Activated naive CD8-positive, alpha-beta T cell (primary cell): ENCODE measurements at regions not wholly inside any gene's neighbourhood (a gene's known extent, or its start where the extent isn't known, plus 50 kb on each side); places are given as distances from the start of the nearest gene placed in this dataset.

ENCODE experiments used
- H3K27ac Mint-ChIP-seq: one replicate; pipeline ENCODE4 v1.8.0; 2021; ENCODE audit warnings: mixed read lengths
- H3K27me3 Mint-ChIP-seq: one replicate; pipeline ENCODE4 v1.8.0; 2021; ENCODE audit warnings: mixed read lengths
- H3K36me3 Mint-ChIP-seq: one replicate; pipeline ENCODE4 v1.8.0; 2021; ENCODE audit warnings: mixed read lengths
- H3K4me1 Mint-ChIP-seq: one replicate; pipeline ENCODE4 v1.8.0; 2021; ENCODE audit warnings: low read depth, mixed read lengths
- H3K4me3 Mint-ChIP-seq: one replicate; pipeline ENCODE4 v1.8.0; 2021; ENCODE audit warnings: mild to moderate bottlenecking, mixed read lengths
- H3K9me3 Mint-ChIP-seq: one replicate; pipeline ENCODE4 v1.8.0; 2021; ENCODE audit warnings: low read depth, mixed read lengths

DNA sequence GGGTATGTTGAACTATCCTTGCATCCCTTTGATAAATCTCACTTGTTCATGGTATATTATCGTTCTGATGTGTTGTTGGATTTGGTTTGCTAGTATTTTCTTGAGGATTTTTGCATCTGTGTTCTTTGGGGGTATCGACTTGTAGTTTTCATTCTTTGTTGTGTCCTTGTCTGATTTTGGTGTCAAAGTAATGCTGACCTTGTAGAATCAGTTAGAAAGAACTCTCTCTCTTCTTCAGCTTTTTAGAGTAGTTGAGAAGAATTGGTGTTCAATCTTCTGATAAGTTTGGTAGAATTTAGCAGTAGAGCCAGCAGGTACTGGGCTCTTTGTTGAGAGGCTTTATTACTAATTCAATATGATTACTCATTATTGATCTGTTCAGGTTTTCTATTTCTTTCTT is 707.2 kb upstream of the LRFN5 start:
- no peaks in the 10 kb centered on the region for H3K4me1 Mint-ChIP-seq
- no peak overlapping the region for H3K4me3 Mint-ChIP-seq
- no peaks in the 10 kb centered on the region for H3K27me3 Mint-ChIP-seq
- H3K36me3 Mint-ChIP-seq: no peaks in the 10 kb centered on the region
- H3K9me3 Mint-ChIP-seq: peaks cover 7% of the 10 kb centered on the region
- no peak overlapping the region for H3K27ac Mint-ChIP-seq

DNA sequence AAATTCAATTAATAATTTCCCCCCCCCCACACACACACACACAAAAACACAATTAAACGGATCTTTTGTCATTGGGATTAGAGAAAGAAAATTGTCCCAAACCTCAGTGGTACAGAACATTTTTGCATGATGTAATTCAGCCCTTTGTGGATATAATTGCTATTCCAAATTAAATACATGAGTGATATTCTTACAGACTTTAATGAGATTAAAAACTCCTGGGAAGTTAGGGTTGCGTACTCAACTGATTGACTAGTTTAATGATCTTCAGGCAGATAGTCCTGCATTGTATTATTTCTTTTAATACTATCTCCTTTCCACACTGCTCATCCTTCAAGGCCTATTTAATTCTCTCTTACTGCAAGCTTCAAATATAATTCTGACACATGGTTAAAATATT is 711.8 kb upstream of the LRFN5 start:
- Mint-ChIP-seq H3K4me1 (no peaks in the 10 kb centered on the region), H3K4me3 (no peak overlapping the region), H3K36me3 (no peaks in the 10 kb centered on the region), H3K9me3 (peaks cover 7% of the 10 kb centered on the region), H3K27me3 (no peaks in the 10 kb centered on the region), H3K27ac (no peak overlapping the region)

- Mint-ChIP-seq H3K9me3 (no peaks in the 10 kb centered on the region), H3K4me3 (no peak overlapping the region), H3K4me1 (no peaks in the 10 kb centered on the region), H3K27me3 (no peaks in the 10 kb centered on the region), H3K36me3 (no peaks in the 10 kb centered on the region), H3K27ac (no peak overlapping the region)
Observed at GRCh38 chr14:40889126-40889525, 717.5 kb upstream of the LRFN5 start.

- no peaks in the 10 kb centered on the region for H3K27me3 Mint-ChIP-seq
- H3K4me1 Mint-ChIP-seq: no peaks in the 10 kb centered on the region
- H3K9me3 Mint-ChIP-seq: no peaks in the 10 kb centered on the region
- no peak overlapping the region for H3K27ac Mint-ChIP-seq
- H3K4me3 Mint-ChIP-seq: no peak overlapping the region
- H3K36me3 Mint-ChIP-seq: no peaks in the 10 kb centered on the region
Observed at GRCh38 chr14:40887912-40888311, 718.8 kb upstream of the LRFN5 start.

DNA sequence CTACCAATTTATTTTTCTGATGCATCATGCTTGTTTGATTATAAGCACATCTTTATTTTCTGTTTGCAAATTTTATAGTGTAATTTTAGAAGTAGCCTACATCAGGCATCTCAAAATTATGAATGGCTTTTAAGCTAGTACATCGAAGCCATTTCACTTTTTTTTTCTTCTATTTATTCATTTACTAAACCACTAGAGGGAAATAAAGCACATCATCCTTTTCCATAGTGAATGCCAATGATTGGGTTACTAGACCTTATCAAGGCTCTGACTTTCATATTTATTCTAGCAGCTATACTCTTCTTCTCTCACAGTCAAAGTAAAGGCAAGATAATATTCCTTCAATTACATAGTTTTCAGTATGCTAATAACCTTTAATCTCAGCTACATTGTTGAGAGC is 736.4 kb upstream of the LRFN5 start:
- Mint-ChIP-seq H3K4me3 (no peak overlapping the region), H3K4me1 (no peaks in the 10 kb centered on the region), H3K27me3 (no peaks in the 10 kb centered on the region), H3K36me3 (no peaks in the 10 kb centered on the region), H3K27ac (no peak overlapping the region), H3K9me3 (no peaks in the 10 kb centered on the region)

- Mint-ChIP-seq H3K36me3 (no peaks in the 10 kb centered on the region), H3K4me3 (no peak overlapping the region), H3K4me1 (no peaks in the 10 kb centered on the region), H3K27me3 (no peaks in the 10 kb centered on the region), H3K9me3 (peaks cover 10% of the 10 kb centered on the region), H3K27ac (no peak overlapping the region)
Observed at GRCh38 chr14:40859055-40859454, 747.6 kb upstream of the LRFN5 start.

DNA sequence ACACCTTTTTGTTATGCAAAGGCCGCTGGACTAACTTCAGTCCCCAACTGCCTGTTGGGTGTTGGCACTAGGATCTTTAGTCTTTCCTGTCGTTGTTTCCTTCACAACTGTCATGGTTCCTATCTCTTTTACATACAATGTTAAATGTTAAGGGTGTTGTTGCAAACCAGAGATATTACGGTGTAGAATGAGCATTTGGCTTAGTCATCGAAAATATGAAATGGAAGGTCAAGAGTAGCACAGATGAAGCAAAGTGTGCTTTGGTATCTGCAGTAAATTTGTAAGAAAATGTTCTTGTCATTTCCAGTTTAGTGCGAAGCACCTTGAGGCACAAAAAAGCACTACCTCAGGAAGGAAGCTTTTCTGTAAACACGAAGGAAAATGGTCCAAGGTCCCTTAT is 751.3 kb upstream of the LRFN5 start:
- H3K9me3 Mint-ChIP-seq: peaks cover 7% of the 10 kb centered on the region
- no peaks in the 10 kb centered on the region for H3K36me3 Mint-ChIP-seq
- H3K4me1 Mint-ChIP-seq: no peaks in the 10 kb centered on the region
- no peak overlapping the region for H3K4me3 Mint-ChIP-seq
- no peak overlapping the region for H3K27ac Mint-ChIP-seq
- no peaks in the 10 kb centered on the region for H3K27me3 Mint-ChIP-seq

DNA sequence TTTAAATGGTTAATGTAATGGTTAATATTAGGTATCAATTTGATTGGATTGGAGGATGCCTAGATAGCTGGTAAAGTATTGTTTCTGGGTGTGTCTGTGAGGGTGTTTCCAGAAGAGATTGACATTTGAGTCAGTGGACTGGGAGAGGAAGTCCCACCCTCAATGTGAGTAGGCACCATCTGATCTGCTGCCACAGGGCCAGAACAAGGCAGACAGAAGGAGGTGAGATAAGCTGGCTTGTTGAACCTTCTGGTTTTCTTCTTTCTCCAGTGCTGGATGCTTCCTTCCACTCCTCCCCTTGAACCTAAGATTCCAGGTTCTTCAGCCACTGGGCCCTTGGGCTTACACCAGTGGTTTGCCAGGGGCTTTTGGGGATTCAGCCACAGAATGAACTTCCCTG is 756.5 kb upstream of the LRFN5 start:
- H3K4me1 Mint-ChIP-seq: no peaks in the 10 kb centered on the region
- H3K27ac Mint-ChIP-seq: no peak overlapping the region
- no peak overlapping the region for H3K4me3 Mint-ChIP-seq
- H3K36me3 Mint-ChIP-seq: no peaks in the 10 kb centered on the region
- no peaks in the 10 kb centered on the region for H3K27me3 Mint-ChIP-seq
- H3K9me3 Mint-ChIP-seq: no peaks in the 10 kb centered on the region

DNA sequence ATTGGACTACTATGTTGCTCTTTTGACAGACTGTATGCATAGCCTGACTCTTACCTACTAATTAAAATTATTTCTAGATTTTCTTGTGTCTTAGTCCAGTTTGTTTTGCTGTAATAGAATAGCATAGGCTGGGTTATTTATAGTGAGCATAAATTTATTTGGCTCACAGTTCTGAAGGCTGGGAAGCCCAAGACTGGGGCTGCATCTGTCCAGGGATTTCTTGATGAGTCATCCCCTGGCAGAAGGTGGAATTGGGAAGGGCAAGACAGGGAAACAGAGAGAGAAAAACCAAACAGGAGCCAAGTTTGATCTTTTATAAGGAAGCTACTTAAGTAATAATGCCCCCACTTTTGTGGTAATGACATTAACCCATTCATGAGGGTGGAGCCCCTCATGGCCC is 759.2 kb upstream of the LRFN5 start:
- Mint-ChIP-seq H3K27ac (no peak overlapping the region), H3K4me1 (no peaks in the 10 kb centered on the region), H3K4me3 (no peak overlapping the region), H3K9me3 (no peaks in the 10 kb centered on the region), H3K36me3 (no peaks in the 10 kb centered on the region), H3K27me3 (no peaks in the 10 kb centered on the region)

- no peaks in the 10 kb centered on the region for H3K27me3 Mint-ChIP-seq
Observed at GRCh38 chr14:40842816-40843215, 763.9 kb upstream of the LRFN5 start.

DNA sequence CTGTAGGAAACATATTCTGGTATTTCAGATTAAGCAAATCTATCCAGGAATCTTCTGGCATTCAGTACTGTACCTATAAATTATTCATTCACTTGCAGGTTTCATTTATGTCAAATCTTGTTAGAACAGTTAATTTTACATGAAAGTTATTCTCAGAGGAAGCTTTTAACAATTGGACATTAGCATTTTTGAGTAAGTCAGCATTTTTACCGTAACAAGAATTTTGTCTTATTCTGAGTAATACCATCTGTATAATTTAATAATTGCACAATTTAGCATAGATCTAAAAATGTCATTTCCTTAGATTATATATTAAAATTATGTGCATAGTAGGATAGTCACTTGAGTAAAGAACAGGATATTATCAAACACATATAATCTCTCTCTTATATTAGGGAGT is 764.8 kb upstream of the LRFN5 start:
- no peaks in the 10 kb centered on the region for H3K36me3 Mint-ChIP-seq
- H3K27me3 Mint-ChIP-seq: no peaks in the 10 kb centered on the region
- peaks cover 3% of the 10 kb centered on the region for H3K9me3 Mint-ChIP-seq
- no peak overlapping the region for H3K4me3 Mint-ChIP-seq
- no peaks in the 10 kb centered on the region for H3K4me1 Mint-ChIP-seq
- H3K27ac Mint-ChIP-seq: no peak overlapping the region

More at GRCh38 chr14:40842816-40843215, 763.9 kb upstream of the LRFN5 start:
- peaks cover 3% of the 10 kb centered on the region for H3K9me3 Mint-ChIP-seq
- no peak overlapping the region for H3K4me3 Mint-ChIP-seq
- H3K4me1 Mint-ChIP-seq: no peaks in the 10 kb centered on the region
- H3K27ac Mint-ChIP-seq: no peak overlapping the region
- no peaks in the 10 kb centered on the region for H3K36me3 Mint-ChIP-seq

DNA sequence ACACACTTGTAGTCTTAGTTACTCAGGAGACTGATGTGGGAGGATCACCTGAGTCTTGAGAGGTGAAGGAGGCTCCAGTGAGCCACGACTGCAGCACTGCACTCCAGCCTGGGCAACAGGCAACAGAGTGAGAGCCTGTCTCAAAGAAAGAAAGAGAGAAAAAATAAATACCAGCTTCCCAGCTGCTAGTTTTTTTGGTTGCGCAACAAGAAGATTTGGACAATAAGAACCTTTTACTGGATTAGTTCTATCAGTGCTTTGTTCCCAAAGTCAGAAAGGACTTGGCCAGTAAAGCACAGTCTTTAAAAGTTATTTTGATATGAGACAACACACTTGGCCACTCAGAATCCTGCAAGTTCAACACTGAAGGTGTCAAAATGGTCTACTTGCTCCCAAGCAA is 768.1 kb upstream of the LRFN5 start:
- H3K36me3 Mint-ChIP-seq: no peaks in the 10 kb centered on the region
- no peak overlapping the region for H3K27ac Mint-ChIP-seq
- no peak overlapping the region for H3K4me3 Mint-ChIP-seq
- peaks cover 6% of the 10 kb centered on the region for H3K9me3 Mint-ChIP-seq
- H3K4me1 Mint-ChIP-seq: no peaks in the 10 kb centered on the region
- no peaks in the 10 kb centered on the region for H3K27me3 Mint-ChIP-seq

- H3K9me3 Mint-ChIP-seq: no peaks in the 10 kb centered on the region
- H3K27ac Mint-ChIP-seq: no peak overlapping the region
- H3K27me3 Mint-ChIP-seq: no peaks in the 10 kb centered on the region
- H3K4me1 Mint-ChIP-seq: no peaks in the 10 kb centered on the region
- H3K4me3 Mint-ChIP-seq: no peak overlapping the region
- H3K36me3 Mint-ChIP-seq: no peaks in the 10 kb centered on the region
Observed at GRCh38 chr14:40806471-40806870, 800.2 kb upstream of the LRFN5 start.

DNA sequence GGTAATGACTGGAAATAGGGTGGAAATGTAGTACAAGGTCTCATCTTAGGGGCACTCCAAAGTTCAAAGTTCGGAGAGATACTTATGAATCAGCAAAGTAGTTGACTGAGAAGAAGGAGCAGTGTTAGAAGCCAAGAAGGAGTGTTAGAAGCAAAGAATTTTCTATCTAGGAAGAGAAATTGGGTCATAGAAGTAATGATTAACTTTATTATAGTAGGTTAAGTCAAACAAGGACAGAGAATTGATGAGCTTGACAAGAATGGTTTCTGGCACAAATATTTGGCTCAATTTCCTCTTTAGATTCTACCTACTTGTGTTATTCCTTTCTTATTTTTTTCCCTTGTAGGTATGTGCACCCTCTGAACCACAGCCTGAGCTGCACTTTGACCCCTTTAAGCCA is 810.5 kb upstream of the LRFN5 start:
- Mint-ChIP-seq H3K4me3 (no peak overlapping the region), H3K27ac (no peak overlapping the region), H3K4me1 (no peaks in the 10 kb centered on the region), H3K9me3 (no peaks in the 10 kb centered on the region), H3K36me3 (no peaks in the 10 kb centered on the region), H3K27me3 (no peaks in the 10 kb centered on the region)

GRCh38 chr14:40784860-40785259 is 821.8 kb upstream of the LRFN5 start:
- Mint-ChIP-seq H3K9me3 (no peaks in the 10 kb centered on the region), H3K4me1 (no peaks in the 10 kb centered on the region), H3K27ac (no peak overlapping the region), H3K27me3 (no peaks in the 10 kb centered on the region), H3K36me3 (no peaks in the 10 kb centered on the region), H3K4me3 (no peak overlapping the region)

DNA sequence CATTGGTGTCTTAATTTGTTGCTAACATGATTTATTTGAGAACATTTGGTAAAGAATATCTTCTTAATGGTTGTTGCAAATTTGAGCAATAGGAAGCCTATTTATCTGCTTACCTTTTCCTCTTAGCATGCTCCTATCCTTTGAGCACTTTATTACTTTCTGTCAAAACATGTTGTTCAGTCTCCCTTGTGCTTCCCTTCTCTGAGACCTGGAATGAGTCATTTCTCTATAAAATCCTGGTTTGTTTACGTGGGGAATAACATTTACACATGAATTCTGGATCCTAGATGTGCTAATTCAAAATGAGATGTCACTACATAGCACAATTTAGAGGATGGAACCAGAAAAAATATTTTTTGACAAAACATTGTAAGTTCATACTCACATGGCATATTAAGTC is 844.0 kb upstream of the LRFN5 start:
- Mint-ChIP-seq H3K27me3 (no peaks in the 10 kb centered on the region), H3K9me3 (peaks cover 4% of the 10 kb centered on the region), H3K4me1 (no peaks in the 10 kb centered on the region), H3K36me3 (no peaks in the 10 kb centered on the region), H3K27ac (no peak overlapping the region), H3K4me3 (no peak overlapping the region)

DNA sequence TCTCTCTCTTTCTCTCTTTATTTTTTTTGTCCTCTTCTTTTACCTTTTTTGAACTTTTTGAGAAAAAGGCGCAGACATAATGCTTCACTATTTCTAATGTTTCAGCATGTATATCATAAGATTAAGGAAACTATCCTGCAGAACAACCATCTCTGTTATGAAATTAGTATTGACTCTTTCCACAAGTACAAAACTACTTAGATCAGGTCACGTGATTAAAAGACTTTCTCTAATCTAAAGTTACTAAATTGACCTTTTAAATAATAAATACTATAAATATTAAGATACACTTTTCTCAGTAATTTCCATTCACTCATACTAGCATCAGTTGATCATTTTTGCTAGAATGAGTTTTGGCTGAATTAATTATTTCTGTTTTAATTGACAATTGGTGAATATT is 844.5 kb upstream of the LRFN5 start:
- Mint-ChIP-seq H3K4me1 (no peaks in the 10 kb centered on the region), H3K4me3 (no peak overlapping the region), H3K36me3 (no peaks in the 10 kb centered on the region), H3K9me3 (peaks cover 4% of the 10 kb centered on the region), H3K27me3 (no peaks in the 10 kb centered on the region), H3K27ac (no peak overlapping the region)
